ENCODE measurements at regions not wholly inside any gene's neighbourhood (a gene's known extent, or its start where the extent isn't known, plus 50 kb on each side); places are given as distances from the start of the nearest gene placed in this dataset.

DNA sequence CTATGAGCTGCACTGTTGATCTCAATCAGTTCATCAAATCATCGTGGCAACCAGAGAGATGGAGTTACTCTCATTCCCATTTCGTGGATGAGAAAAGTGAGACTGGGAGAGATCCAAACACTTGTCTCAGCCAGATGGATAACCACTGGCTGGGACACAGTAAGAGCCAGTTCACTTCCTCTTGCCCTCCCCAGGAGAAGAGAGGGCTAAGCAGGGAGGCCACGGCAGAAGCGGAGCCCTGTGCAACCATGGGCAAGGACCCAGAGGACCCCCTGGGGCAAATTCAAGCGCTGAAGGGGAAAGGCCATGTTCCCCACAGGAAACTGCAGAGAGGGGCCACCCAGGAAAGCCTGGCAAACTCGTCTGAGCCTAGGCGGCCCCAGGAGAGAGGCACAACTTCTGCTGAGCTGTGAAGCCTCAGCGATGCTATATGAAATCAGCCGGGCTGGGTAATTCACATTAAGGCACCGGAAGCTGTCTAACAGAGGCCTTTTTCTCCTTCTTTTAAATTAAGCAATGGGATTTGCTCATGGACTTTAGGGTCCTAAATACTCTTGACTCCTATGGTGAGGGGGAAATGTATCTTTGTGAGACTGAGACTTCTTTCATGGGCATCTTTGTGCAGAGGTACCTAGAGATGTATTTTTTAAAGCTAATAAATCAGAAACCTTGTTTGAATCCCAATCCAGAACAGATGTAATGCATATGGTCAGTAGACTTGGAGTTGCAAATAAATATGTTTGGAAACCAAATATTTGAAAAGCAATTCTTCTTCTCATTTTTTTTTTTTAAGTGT, 137.1 kb upstream of the SMIM23 start:
- no peak overlapping the region for H3K4me3 ChIP-seq (ENCODE audit: low read length in 3 of 3)
- H3K9ac ChIP-seq (ENCODE audit: low read length in 3 of 3): no peak overlapping the region
- no peaks in the 10 kb centered on the region for H3K9me3 ChIP-seq (ENCODE audit: control insufficient read depth in 2 of 3, insufficient read depth in 1 of 3, low read length in 3 of 3)
- no peaks in the 10 kb centered on the region for H3K4me1 ChIP-seq (ENCODE audit: control insufficient read depth in 2 of 3, insufficient read depth in 2 of 3, low read depth in 1 of 3, low read length in 3 of 3)
- no peak overlapping the region for H3K27ac ChIP-seq (ENCODE audit: low read depth in 2 of 2, low read length in 2 of 2)
- no peaks in the 10 kb centered on the region for H3K36me3 ChIP-seq (ENCODE audit: control insufficient read depth in 2 of 3, insufficient read depth in 3 of 3, low read length in 3 of 3)
- H3K27me3 ChIP-seq (ENCODE audit: control insufficient read depth, insufficient read depth, low read length): no peaks in the 10 kb centered on the region
- intact Hi-C loops (cut with DNase I): no loop called here
- DNase-seq (no peak), FAIRE-seq (no peak)
- TF ChIP-seq, protein P1, sequence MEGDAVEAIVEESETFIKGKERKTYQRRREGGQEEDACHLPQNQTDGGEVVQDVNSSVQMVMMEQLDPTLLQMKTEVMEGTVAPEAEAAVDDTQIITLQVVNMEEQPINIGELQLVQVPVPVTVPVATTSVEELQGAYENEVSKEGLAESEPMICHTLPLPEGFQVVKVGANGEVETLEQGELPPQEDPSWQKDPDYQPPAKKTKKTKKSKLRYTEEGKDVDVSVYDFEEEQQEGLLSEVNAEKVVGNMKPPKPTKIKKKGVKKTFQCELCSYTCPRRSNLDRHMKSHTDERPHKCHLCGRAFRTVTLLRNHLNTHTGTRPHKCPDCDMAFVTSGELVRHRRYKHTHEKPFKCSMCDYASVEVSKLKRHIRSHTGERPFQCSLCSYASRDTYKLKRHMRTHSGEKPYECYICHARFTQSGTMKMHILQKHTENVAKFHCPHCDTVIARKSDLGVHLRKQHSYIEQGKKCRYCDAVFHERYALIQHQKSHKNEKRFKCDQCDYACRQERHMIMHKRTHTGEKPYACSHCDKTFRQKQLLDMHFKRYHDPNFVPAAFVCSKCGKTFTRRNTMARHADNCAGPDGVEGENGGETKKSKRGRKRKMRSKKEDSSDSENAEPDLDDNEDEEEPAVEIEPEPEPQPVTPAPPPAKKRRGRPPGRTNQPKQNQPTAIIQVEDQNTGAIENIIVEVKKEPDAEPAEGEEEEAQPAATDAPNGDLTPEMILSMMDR (IDR thresholded peaks at IDR 0.05; ENCODE audit: borderline replicate concordance, extremely low read depth, insufficient read depth): no peak

DNA sequence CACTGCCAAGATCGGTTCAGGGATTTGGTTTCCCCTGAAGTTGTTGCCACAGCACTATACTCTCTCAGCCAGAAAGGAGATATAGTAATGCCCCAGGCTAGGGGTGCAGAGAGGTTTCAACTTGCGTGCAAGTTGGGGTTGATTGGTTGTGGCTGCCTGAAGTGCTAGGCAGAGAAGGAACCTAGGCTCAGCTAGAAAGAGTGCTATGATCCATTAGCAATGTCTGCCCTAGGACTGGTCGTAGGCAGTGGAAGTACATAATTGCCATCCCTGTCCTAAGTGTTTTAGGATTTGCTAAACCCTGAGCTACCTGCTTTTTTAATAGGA, 136.6 kb upstream of the SMIM23 start:
- FAIRE-seq (no peak), DNase-seq (no peak)
- Histone ChIP-seq H3K27ac (ENCODE audit: low read depth in 2 of 2, low read length in 2 of 2) (no peak overlapping the region), H3K4me3 (ENCODE audit: low read length in 3 of 3) (no peak overlapping the region), H3K4me1 (ENCODE audit: control insufficient read depth in 2 of 3, insufficient read depth in 2 of 3, low read depth in 1 of 3, low read length in 3 of 3) (no peaks in the 10 kb centered on the region), H3K9ac (ENCODE audit: low read length in 3 of 3) (no peak overlapping the region), H3K36me3 (ENCODE audit: control insufficient read depth in 2 of 3, insufficient read depth in 3 of 3, low read length in 3 of 3) (no peaks in the 10 kb centered on the region), H3K9me3 (ENCODE audit: control insufficient read depth in 2 of 3, insufficient read depth in 1 of 3, low read length in 3 of 3) (no peaks in the 10 kb centered on the region), H3K27me3 (ENCODE audit: control insufficient read depth, insufficient read depth, low read length) (no peaks in the 10 kb centered on the region)
- TF ChIP-seq, protein P1 (IDR thresholded peaks at IDR 0.05; ENCODE audit: borderline replicate concordance, extremely low read depth, insufficient read depth): no peak
- intact Hi-C loops (cut with DNase I): no loop called here

- FAIRE-seq (no peak), DNase-seq (no peak)
- Histone ChIP-seq H3K27ac (ENCODE audit: low read depth in 2 of 2, low read length in 2 of 2) (no peak overlapping the region), H3K9ac (ENCODE audit: low read length in 3 of 3) (no peak overlapping the region), H3K36me3 (ENCODE audit: control insufficient read depth in 2 of 3, insufficient read depth in 3 of 3, low read length in 3 of 3) (no peaks in the 10 kb centered on the region), H3K4me1 (ENCODE audit: control insufficient read depth in 2 of 3, insufficient read depth in 2 of 3, low read depth in 1 of 3, low read length in 3 of 3) (no peaks in the 10 kb centered on the region), H3K27me3 (ENCODE audit: control insufficient read depth, insufficient read depth, low read length) (no peaks in the 10 kb centered on the region), H3K4me3 (ENCODE audit: low read length in 3 of 3) (no peak overlapping the region), H3K9me3 (ENCODE audit: control insufficient read depth in 2 of 3, insufficient read depth in 1 of 3, low read length in 3 of 3) (no peaks in the 10 kb centered on the region)
- intact Hi-C loops (cut with DNase I): no loop called here
- TF ChIP-seq, protein P1 (IDR thresholded peaks at IDR 0.05; ENCODE audit: borderline replicate concordance, extremely low read depth, insufficient read depth): no peak
Measured at GRCh38 chr5:171650597-171650996, 135.0 kb upstream of the SMIM23 start.

DNA sequence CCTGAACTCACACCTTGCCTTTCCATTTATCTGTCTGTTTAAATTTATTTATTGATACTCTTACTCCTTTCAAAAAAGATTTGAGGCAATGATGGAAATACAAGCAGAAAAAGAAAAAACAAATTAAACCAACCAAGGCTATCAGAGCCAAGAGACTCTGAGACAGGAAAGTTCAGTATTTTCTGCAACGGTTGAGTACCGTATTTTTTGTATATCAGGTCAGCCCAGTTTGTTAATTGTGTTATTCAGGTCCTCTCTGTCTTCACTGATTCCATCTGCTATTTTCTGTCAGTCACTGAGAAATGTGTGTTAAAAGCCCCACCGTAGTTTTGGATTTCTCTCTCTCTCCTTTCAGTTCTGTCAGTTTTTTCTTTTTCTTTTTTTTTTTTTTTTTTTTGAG, 134.5 kb upstream of the SMIM23 start:
- Histone ChIP-seq H3K4me1 (ENCODE audit: control insufficient read depth in 2 of 3, insufficient read depth in 2 of 3, low read depth in 1 of 3, low read length in 3 of 3) (no peaks in the 10 kb centered on the region), H3K4me3 (ENCODE audit: low read length in 3 of 3) (no peak overlapping the region), H3K27ac (ENCODE audit: low read depth in 2 of 2, low read length in 2 of 2) (no peak overlapping the region), H3K9me3 (ENCODE audit: control insufficient read depth in 2 of 3, insufficient read depth in 1 of 3, low read length in 3 of 3) (no peaks in the 10 kb centered on the region), H3K36me3 (ENCODE audit: control insufficient read depth in 2 of 3, insufficient read depth in 3 of 3, low read length in 3 of 3) (no peaks in the 10 kb centered on the region), H3K27me3 (ENCODE audit: control insufficient read depth, insufficient read depth, low read length) (no peaks in the 10 kb centered on the region), H3K9ac (ENCODE audit: low read length in 3 of 3) (no peak overlapping the region)
- TF ChIP-seq, protein P1 (IDR thresholded peaks at IDR 0.05; ENCODE audit: borderline replicate concordance, extremely low read depth, insufficient read depth): no peak
- DNase-seq (no peak), FAIRE-seq (no peak)
- intact Hi-C loops (cut with DNase I): no loop called here
